HL-60 (cell line): ENCODE measurements at regions not wholly inside any gene's neighbourhood (a gene's known extent, or its start where the extent isn't known, plus 50 kb on each side); places are given as distances from the start of the nearest gene placed in this dataset.

Experiments used
- GABPA ChIP-seq: IDR thresholded peaks from 2 replicates; pipeline ENCODE4 v1.6.1; 2012; ENCODE audit warnings: low read depth
- POLR2AphosphoS5 ChIP-seq: IDR thresholded peaks from 2 replicates; pipeline ENCODE4 v1.6.1; 2012; ENCODE audit warnings: low read depth
- SPI1 ChIP-seq: IDR thresholded peaks from 2 replicates; pipeline ENCODE4 v1.6.1; 2012; ENCODE audit warnings: low read depth, mild to moderate bottlenecking, borderline replicate concordance
- TF ChIP-seq, protein P1 (sequence below): IDR thresholded peaks from one replicate; pipeline ENCODE4 v1.5.1; 2011; ENCODE audit warnings: low read length, control low read depth, inconsistent platforms; ENCODE audit not compliant: insufficient read depth
- TF ChIP-seq, protein P2 (sequence below): IDR thresholded peaks from 2 replicates; pipeline ENCODE4 v1.6.1; 2012; ENCODE audit warnings: low read depth; ENCODE audit not compliant: insufficient replicate concordance

DNA sequence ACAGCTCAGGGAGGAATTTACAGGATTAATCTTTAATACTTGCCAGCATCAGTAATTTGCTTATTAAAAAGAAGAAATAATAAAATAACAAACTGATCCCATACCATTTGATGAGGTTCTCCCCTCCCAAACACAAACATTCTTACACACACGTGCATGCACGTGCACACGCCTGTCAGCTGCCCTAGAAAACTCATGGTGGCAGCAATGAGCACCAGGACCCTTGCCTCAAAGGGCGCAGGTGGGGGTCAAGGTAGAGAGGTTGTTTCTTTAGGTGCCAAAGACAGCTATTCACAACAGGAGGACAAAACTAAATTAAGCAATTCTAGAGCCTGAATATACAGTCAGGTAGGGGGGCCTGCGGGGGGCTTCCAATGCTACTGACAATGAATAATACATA lies 219.3 kb downstream of the BUD13 start:
- TF ChIP-seq, protein P1, sequence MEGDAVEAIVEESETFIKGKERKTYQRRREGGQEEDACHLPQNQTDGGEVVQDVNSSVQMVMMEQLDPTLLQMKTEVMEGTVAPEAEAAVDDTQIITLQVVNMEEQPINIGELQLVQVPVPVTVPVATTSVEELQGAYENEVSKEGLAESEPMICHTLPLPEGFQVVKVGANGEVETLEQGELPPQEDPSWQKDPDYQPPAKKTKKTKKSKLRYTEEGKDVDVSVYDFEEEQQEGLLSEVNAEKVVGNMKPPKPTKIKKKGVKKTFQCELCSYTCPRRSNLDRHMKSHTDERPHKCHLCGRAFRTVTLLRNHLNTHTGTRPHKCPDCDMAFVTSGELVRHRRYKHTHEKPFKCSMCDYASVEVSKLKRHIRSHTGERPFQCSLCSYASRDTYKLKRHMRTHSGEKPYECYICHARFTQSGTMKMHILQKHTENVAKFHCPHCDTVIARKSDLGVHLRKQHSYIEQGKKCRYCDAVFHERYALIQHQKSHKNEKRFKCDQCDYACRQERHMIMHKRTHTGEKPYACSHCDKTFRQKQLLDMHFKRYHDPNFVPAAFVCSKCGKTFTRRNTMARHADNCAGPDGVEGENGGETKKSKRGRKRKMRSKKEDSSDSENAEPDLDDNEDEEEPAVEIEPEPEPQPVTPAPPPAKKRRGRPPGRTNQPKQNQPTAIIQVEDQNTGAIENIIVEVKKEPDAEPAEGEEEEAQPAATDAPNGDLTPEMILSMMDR: no peak
- TF ChIP-seq GABPA (no peak), POLR2AphosphoS5 (no peak), SPI1 (no peak)
- TF ChIP-seq, protein P2, sequence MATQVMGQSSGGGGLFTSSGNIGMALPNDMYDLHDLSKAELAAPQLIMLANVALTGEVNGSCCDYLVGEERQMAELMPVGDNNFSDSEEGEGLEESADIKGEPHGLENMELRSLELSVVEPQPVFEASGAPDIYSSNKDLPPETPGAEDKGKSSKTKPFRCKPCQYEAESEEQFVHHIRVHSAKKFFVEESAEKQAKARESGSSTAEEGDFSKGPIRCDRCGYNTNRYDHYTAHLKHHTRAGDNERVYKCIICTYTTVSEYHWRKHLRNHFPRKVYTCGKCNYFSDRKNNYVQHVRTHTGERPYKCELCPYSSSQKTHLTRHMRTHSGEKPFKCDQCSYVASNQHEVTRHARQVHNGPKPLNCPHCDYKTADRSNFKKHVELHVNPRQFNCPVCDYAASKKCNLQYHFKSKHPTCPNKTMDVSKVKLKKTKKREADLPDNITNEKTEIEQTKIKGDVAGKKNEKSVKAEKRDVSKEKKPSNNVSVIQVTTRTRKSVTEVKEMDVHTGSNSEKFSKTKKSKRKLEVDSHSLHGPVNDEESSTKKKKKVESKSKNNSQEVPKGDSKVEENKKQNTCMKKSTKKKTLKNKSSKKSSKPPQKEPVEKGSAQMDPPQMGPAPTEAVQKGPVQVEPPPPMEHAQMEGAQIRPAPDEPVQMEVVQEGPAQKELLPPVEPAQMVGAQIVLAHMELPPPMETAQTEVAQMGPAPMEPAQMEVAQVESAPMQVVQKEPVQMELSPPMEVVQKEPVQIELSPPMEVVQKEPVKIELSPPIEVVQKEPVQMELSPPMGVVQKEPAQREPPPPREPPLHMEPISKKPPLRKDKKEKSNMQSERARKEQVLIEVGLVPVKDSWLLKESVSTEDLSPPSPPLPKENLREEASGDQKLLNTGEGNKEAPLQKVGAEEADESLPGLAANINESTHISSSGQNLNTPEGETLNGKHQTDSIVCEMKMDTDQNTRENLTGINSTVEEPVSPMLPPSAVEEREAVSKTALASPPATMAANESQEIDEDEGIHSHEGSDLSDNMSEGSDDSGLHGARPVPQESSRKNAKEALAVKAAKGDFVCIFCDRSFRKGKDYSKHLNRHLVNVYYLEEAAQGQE: no peak
